ENCODE measurements at regions not wholly inside any gene's neighbourhood (a gene's known extent, or its start where the extent isn't known, plus 50 kb on each side); places are given as distances from the start of the nearest gene placed in this dataset.

- H4K20me1 ChIP-seq (ENCODE audit: insufficient read depth), result no peaks in the 10 kb centered on the region
- no peak overlapping the region for H3K27ac ChIP-seq (ENCODE audit: low read length)
- H3K27me3 ChIP-seq (ENCODE audit: insufficient read depth, low read depth, low read length), result no peaks in the 10 kb centered on the region
- no peak for TF ChIP-seq RAD21 (conservative IDR thresholded peaks at IDR 0.05)
- no peak for TF ChIP-seq TAF1 (IDR thresholded peaks at IDR 0.05; ENCODE audit: low read depth)
- TF ChIP-seq SMC3 (conservative IDR thresholded peaks at IDR 0.05; ENCODE audit: poor library complexity), result no peak
- TF ChIP-seq EP300 (conservative IDR thresholded peaks at IDR 0.05; ENCODE audit: poor library complexity, severe bottlenecking), result no peak
- TF ChIP-seq EZH2 (IDR thresholded peaks at IDR 0.05; ENCODE audit: borderline replicate concordance, insufficient read depth, low read length, poor library complexity, severe bottlenecking), result no peak
- no peak for TF ChIP-seq POLR2AphosphoS5 (IDR thresholded peaks at IDR 0.05)
- no peak for TF ChIP-seq CTCF (IDR thresholded peaks at IDR 0.05; ENCODE audit: poor library complexity, severe bottlenecking)
- no peak for TF ChIP-seq REST (IDR thresholded peaks at IDR 0.05; ENCODE audit: borderline replicate concordance)
- TF ChIP-seq MXI1 (conservative IDR thresholded peaks at IDR 0.05; ENCODE audit: poor library complexity, severe bottlenecking), result no peak
- H3K9ac ChIP-seq (ENCODE audit: low read length), result no peak overlapping the region
- H3K79me2 ChIP-seq (replicated peaks; ENCODE audit: insufficient read depth, low read length), result no peaks in the 10 kb centered on the region
- H3K9me2 ChIP-seq (ENCODE audit: insufficient read depth, low read length), result no peaks in the 10 kb centered on the region
- H3K4me2 ChIP-seq (ENCODE audit: low read length), result no peak overlapping the region
- H3K9me3 ChIP-seq (ENCODE audit: low read length), result no peaks in the 10 kb centered on the region
- no peak overlapping the region for H3K4me3 ChIP-seq (ENCODE audit: low read length)
- H2AFZ ChIP-seq (ENCODE audit: low read depth, low read length), result no peak overlapping the region
- no peaks in the 10 kb centered on the region for H3K36me3 ChIP-seq (ENCODE audit: insufficient read depth, low read length)
- H3F3A ChIP-seq (ENCODE audit: insufficient read depth, low read length, poor library complexity, severe bottlenecking), result no peaks in the 10 kb centered on the region
Observed at GRCh38 chr6:14913931-14914330, 331.9 kb upstream of the JARID2 start.

- Histone ChIP-seq H3K27ac (ENCODE audit: low read length) (no peak overlapping the region), H3K4me3 (ENCODE audit: low read length) (no peak overlapping the region), H3K4me2 (ENCODE audit: low read length) (no peak overlapping the region), H3F3A (ENCODE audit: insufficient read depth, low read length, poor library complexity, severe bottlenecking) (no peaks in the 10 kb centered on the region), H3K9me3 (ENCODE audit: low read length) (no peaks in the 10 kb centered on the region), H3K36me3 (ENCODE audit: insufficient read depth, low read length) (no peaks in the 10 kb centered on the region), H3K27me3 (ENCODE audit: insufficient read depth, low read depth, low read length) (no peaks in the 10 kb centered on the region), H3K9me2 (ENCODE audit: insufficient read depth, low read length) (no peaks in the 10 kb centered on the region), H3K9ac (ENCODE audit: low read length) (no peak overlapping the region), H4K20me1 (ENCODE audit: insufficient read depth) (no peaks in the 10 kb centered on the region), H2AFZ (ENCODE audit: low read depth, low read length) (no peak overlapping the region), H3K79me2 (replicated peaks; ENCODE audit: insufficient read depth, low read length) (no peaks in the 10 kb centered on the region)
- TF ChIP-seq TAF1 (IDR thresholded peaks at IDR 0.05; ENCODE audit: low read depth) (no peak), MXI1 (conservative IDR thresholded peaks at IDR 0.05; ENCODE audit: poor library complexity, severe bottlenecking) (no peak), SMC3 (conservative IDR thresholded peaks at IDR 0.05; ENCODE audit: poor library complexity) (no peak), POLR2AphosphoS5 (IDR thresholded peaks at IDR 0.05) (no peak), REST (IDR thresholded peaks at IDR 0.05; ENCODE audit: borderline replicate concordance) (no peak), RAD21 (conservative IDR thresholded peaks at IDR 0.05) (no peak), EP300 (conservative IDR thresholded peaks at IDR 0.05; ENCODE audit: poor library complexity, severe bottlenecking) (no peak), EZH2 (IDR thresholded peaks at IDR 0.05; ENCODE audit: borderline replicate concordance, insufficient read depth, low read length, poor library complexity, severe bottlenecking) (no peak), CTCF (IDR thresholded peaks at IDR 0.05; ENCODE audit: poor library complexity, severe bottlenecking) (no peak)
Observed at GRCh38 chr6:14915888-14916832, 329.7 kb upstream of the JARID2 start.
